ENCODE measurements at regions not wholly inside any gene's neighbourhood (a gene's known extent, or its start where the extent isn't known, plus 50 kb on each side); places are given as distances from the start of the nearest gene placed in this dataset.
A peak's percentile ranks its signal among the peaks of the same experiment; 100 is the strongest.
"Not testable (repeated sequence)": the region's sequence is repeated elsewhere in the genome, so short reads cannot be mapped to it uniquely, and the experiment has no call there.

GRCh38 chr1:232713785-232714184 is 83.9 kb upstream of the SIPA1L2 start:
- FAIRE-seq, result no peak
- DNase-seq (ENCODE audit: low spot score), result no peak

- DNase-seq (ENCODE audit: low spot score), result no peak
These were observed 85.2 kb upstream of the SIPA1L2 start for GRCh38 chr1:232715154-232715553.

GRCh38 chr1:232717911-232718310 is 87.3 kb upstream of the MAP10 start:
- not testable (repeated sequence) for DNase-seq (ENCODE audit: low spot score); FAIRE-seq

More at GRCh38 chr1:232715154-232715553, 85.2 kb upstream of the SIPA1L2 start:
- no peak for FAIRE-seq

- DNase-seq (ENCODE audit: low spot score), result no peak
- no peak for FAIRE-seq
These were observed 86.0 kb upstream of the MAP10 start for GRCh38 chr1:232718928-232719927.

GRCh38 chr1:232722626-232723025 is 82.6 kb upstream of the MAP10 start:
- DNase-seq (ENCODE audit: low spot score) (no peak), FAIRE-seq (no peak)

GRCh38 chr1:232725305-232726047 is 79.7 kb upstream of the MAP10 start:
- peak; percentile 40 for DNase-seq (ENCODE audit: low spot score)
- FAIRE-seq, result no peak

GRCh38 chr1:232726048-232726779 is 79.0 kb upstream of the MAP10 start:
- DNase-seq (ENCODE audit: low spot score) (peak; percentile 22), FAIRE-seq (no peak)

- FAIRE-seq (no peak), DNase-seq (ENCODE audit: low spot score) (no peak)
These were observed 76.5 kb upstream of the MAP10 start for GRCh38 chr1:232728507-232729263.

GRCh38 chr1:232732344-232732910 is 72.8 kb upstream of the MAP10 start:
- DNase-seq (ENCODE audit: low spot score) (no peak), FAIRE-seq (no peak)

GRCh38 chr1:232737917-232738316 is 67.3 kb upstream of the MAP10 start:
- FAIRE-seq, result no peak

GRCh38 chr1:232743999-232744398 is 61.2 kb upstream of the MAP10 start:
- DNase-seq (ENCODE audit: low spot score) (no peak), FAIRE-seq (no peak)

More at GRCh38 chr1:232737917-232738316, 67.3 kb upstream of the MAP10 start:
- no peak for DNase-seq (ENCODE audit: low spot score)

- FAIRE-seq (no peak), DNase-seq (ENCODE audit: low spot score) (no peak)
These were observed 60.4 kb upstream of the MAP10 start for GRCh38 chr1:232744847-232745246.

- not testable (repeated sequence) for FAIRE-seq; DNase-seq (ENCODE audit: low spot score)
These were observed 59.5 kb upstream of the MAP10 start for GRCh38 chr1:232745698-232746097.

- no peak for FAIRE-seq
- no peak for DNase-seq (ENCODE audit: low spot score)
These were observed 56.3 kb upstream of the MAP10 start for GRCh38 chr1:232748910-232749368.

- no peak for FAIRE-seq
- DNase-seq (ENCODE audit: low spot score), result no peak
These were observed 53.6 kb upstream of the MAP10 start for GRCh38 chr1:232751393-232752140.

- DNase-seq (ENCODE audit: low spot score), result no peak
These were observed 52.9 kb upstream of the MAP10 start for GRCh38 chr1:232752365-232752764.

GRCh38 chr1:232754930-232755329 is 50.3 kb upstream of the MAP10 start:
- no peak for FAIRE-seq
- no peak for DNase-seq (ENCODE audit: low spot score)

More at GRCh38 chr1:232752365-232752764, 52.9 kb upstream of the MAP10 start:
- FAIRE-seq, result no peak

Data from urothelium cell line (cell line).